Peyer's patch (tissue), 4 donors: ENCODE measurements at regions not wholly inside any gene's neighbourhood (a gene's known extent, or its start where the extent isn't known, plus 50 kb on each side); places are given as distances from the start of the nearest gene placed in this dataset.

Source experiments
- CTCF ChIP-seq, 6 experiments: fragments of 450-650 bp in 4 of 6; fragments of 200-600 bp in 2 of 6; sonication (generic) in 1 of 6; IDR thresholded peaks; one replicate each; pipeline ENCODE4 v1.5.1; 2017 to 2019; ENCODE audit warnings: antibody characterized with exemption in 6 of 6, mild to moderate bottlenecking in 3 of 6, moderate library complexity in 1 of 6
- POLR2A ChIP-seq, 2 donors: fragments of 450-650 bp; IDR thresholded peaks; one replicate each; pipeline ENCODE4 v1.5.1; 2017; ENCODE audit warnings: antibody characterized with exemption in 2 of 2, mild to moderate bottlenecking in 2 of 2, moderate library complexity in 2 of 2

GRCh38 chr2:236862961-236863728, 222.5 kb upstream of the COPS8 start:
- TF ChIP-seq POLR2A (IDR thresholded peaks at IDR 0.05) (no peak), CTCF (IDR thresholded peaks at IDR 0.05) (no peak)
